CD14-positive monocyte (primary cell): ENCODE measurements at regions not wholly inside any gene's neighbourhood (a gene's known extent, or its start where the extent isn't known, plus 50 kb on each side); places are given as distances from the start of the nearest gene placed in this dataset.

Experiments
- DNase-seq, 3 donors: peaks; one replicate each; pipeline ENCODE4 v3.0.0-alpha.2; 2011 to 2022
- H2AFZ ChIP-seq: 2 replicates; pipeline ENCODE4 v1.6.0; 2012; ENCODE audit warnings: mild to moderate bottlenecking, low read depth, low read length, inconsistent platforms; ENCODE audit not compliant: insufficient read depth, poor library complexity, severe bottlenecking
- H3K27ac ChIP-seq, 2 donors: 1 replicate in 1 of 2; 2 replicates in 1 of 2; pipeline ENCODE4 v1.5.1; 2012 to 2013; ENCODE audit warnings: low read length in 2 of 2, control low read depth in 1 of 2, inconsistent platforms in 1 of 2, low read depth in 1 of 2, mild to moderate bottlenecking in 1 of 2
- H3K27me3 ChIP-seq, 2 donors: one replicate each; pipeline versions ENCODE4 v1.6.0 to v1.6.1; 2011 to 2013; ENCODE audit warnings: low read length in 2 of 2; ENCODE audit not compliant: control insufficient read depth in 2 of 2, insufficient read depth in 2 of 2
- H3K36me3 ChIP-seq, 2 donors: replicated peaks in 1 of 2; 1 replicate in 1 of 2; 2 replicates in 1 of 2; pipeline versions ENCODE4 v1.5.1 to v1.6.1; 2012 to 2013; ENCODE audit warnings: low read length in 2 of 2, control low read depth in 1 of 2, inconsistent platforms in 1 of 2, mild to moderate bottlenecking in 1 of 2; ENCODE audit not compliant: insufficient read depth in 2 of 2, control insufficient read depth in 1 of 2
- H3K4me1 ChIP-seq, 2 donors: 1 replicate in 1 of 2; 2 replicates in 1 of 2; pipeline versions ENCODE4 v1.5.1 to v1.6.1; 2012 to 2013; ENCODE audit warnings: low read length in 2 of 2, control low read depth in 1 of 2, inconsistent platforms in 1 of 2, mild to moderate bottlenecking in 1 of 2, moderate library complexity in 1 of 2; ENCODE audit not compliant: insufficient read depth in 2 of 2, control insufficient read depth in 1 of 2
- H3K4me2 ChIP-seq: replicated peaks from 2 replicates; pipeline ENCODE3; 2012; ENCODE audit warnings: low read length, moderate library complexity, mild to moderate bottlenecking; ENCODE audit not compliant: poor library complexity, severe bottlenecking; ENCODE audit errors: extremely low read depth
- H3K4me3 ChIP-seq, 3 experiments: fragments of 200-600 bp in 1 of 3; sonication (generic) in 1 of 3; replicated peaks in 1 of 3; 1 replicate in 2 of 3; 2 replicates in 1 of 3; pipeline ENCODE4 v1.5.1; 2011 to 2013; ENCODE audit warnings: low read length in 3 of 3, mild to moderate bottlenecking in 3 of 3, control low read depth in 2 of 3, low read depth in 2 of 3, inconsistent platforms in 1 of 3, moderate library complexity in 1 of 3
- H3K79me2 ChIP-seq: 2 replicates; pipeline ENCODE4 v1.6.0; 2012; ENCODE audit warnings: mild to moderate bottlenecking, control low read depth, inconsistent platforms, low read length, moderate library complexity; ENCODE audit not compliant: insufficient read depth
- H3K9ac ChIP-seq: 2 replicates; pipeline ENCODE4 v1.6.0; 2017; ENCODE audit warnings: low read length, mild to moderate bottlenecking; ENCODE audit not compliant: insufficient read depth, poor library complexity, severe bottlenecking
- H3K9me3 ChIP-seq, 2 donors: replicated peaks in 1 of 2; 1 replicate in 1 of 2; 2 replicates in 1 of 2; pipeline versions ENCODE4 v1.5.1 to v1.6.1; 2012 to 2013; ENCODE audit warnings: low read length in 2 of 2, control low read depth in 1 of 2; ENCODE audit not compliant: control insufficient read depth in 1 of 2, insufficient read depth in 1 of 2
- H4K20me1 ChIP-seq: 2 replicates; pipeline ENCODE4 v1.6.0; 2012; ENCODE audit warnings: mild to moderate bottlenecking, low read length, control low read depth, moderate library complexity; ENCODE audit not compliant: insufficient read depth
- H3K27ac Mint-ChIP-seq, 7 donors: one replicate each; pipeline ENCODE4 v1.8.0; 2020; ENCODE audit warnings: mild to moderate bottlenecking in 7 of 7, mixed read lengths in 7 of 7, moderate library complexity in 6 of 7, inconsistent platforms in 2 of 7
- H3K27me3 Mint-ChIP-seq, 3 donors: one replicate each; pipeline ENCODE4 v1.8.0; 2021 to 2022; ENCODE audit warnings: low read depth in 3 of 3, mild to moderate bottlenecking in 3 of 3, mixed read lengths in 3 of 3, moderate library complexity in 3 of 3, inconsistent platforms in 1 of 3
- H3K36me3 Mint-ChIP-seq, 2 donors: one replicate each; pipeline ENCODE4 v1.8.0; 2020; ENCODE audit warnings: mixed read lengths in 2 of 2, inconsistent platforms in 1 of 2, mild to moderate bottlenecking in 1 of 2
- H3K4me1 Mint-ChIP-seq: one replicate; pipeline ENCODE4 v1.8.0; 2020; ENCODE audit warnings: mild to moderate bottlenecking, mixed read lengths
- H3K4me3 Mint-ChIP-seq, 2 donors: one replicate each; pipeline ENCODE4 v1.8.0; 2020; ENCODE audit warnings: mild to moderate bottlenecking in 2 of 2, mixed read lengths in 2 of 2, moderate library complexity in 1 of 2
- H3K9me3 Mint-ChIP-seq, 7 donors: one replicate each; pipeline ENCODE4 v1.8.0; 2020 to 2022; ENCODE audit warnings: mixed read lengths in 7 of 7, mild to moderate bottlenecking in 6 of 7, moderate library complexity in 6 of 7, inconsistent platforms in 2 of 7
- WGBS: methylation state at CpG from one replicate; pipeline ENCODE4 v1.1.5; 2013; ENCODE audit warnings: missing lambda C conversion rate; ENCODE audit not compliant: insufficient coverage; 5-methylcytosine and 5-hydroxymethylcytosine counted together
- intact Hi-C, 2 donors: fragments of 100-400 bp; cut with micrococcal nuclease; formaldehyde crosslinking; loops; one replicate each; pipeline versions ENCODE4 v1.15.0 to v1.15.1; 2023
- TF ChIP-seq, protein P1 (sequence below): fragments of 200-600 bp; IDR thresholded peaks from one replicate; pipeline ENCODE4 v1.8.0; 2022; ENCODE audit warnings: antibody characterized with exemption, mild to moderate bottlenecking

DNA sequence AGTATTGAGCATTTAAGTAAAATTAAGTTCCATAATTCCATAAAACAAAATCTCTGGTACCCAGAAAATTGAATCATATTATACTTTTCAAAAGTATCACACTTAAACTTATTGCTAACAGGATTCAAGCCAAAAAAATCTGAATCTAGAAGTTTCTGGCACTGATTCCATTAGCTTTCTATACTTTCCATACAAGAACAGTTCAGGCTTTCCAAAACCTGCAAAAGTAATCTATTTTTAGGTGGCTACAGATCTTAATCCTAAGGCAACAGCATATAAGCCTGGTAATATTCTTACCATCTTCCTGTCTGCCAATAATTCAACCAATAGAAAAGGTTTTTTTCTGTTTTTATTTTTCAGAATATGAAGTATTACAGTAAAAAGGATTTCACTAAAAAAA lies 185.0 kb downstream of the CRPPA start:
- DNase-seq, result no peak
- Histone ChIP-seq H4K20me1 (no peaks in the 10 kb centered on the region), H3K27ac (no peak overlapping the region), H3K36me3 (no peaks in the 10 kb centered on the region), H3K79me2 (no peaks in the 10 kb centered on the region), H2AFZ (no peak overlapping the region), H3K4me3 (no peak overlapping the region), H3K27me3 (no peaks in the 10 kb centered on the region), H3K4me1 (no peaks in the 10 kb centered on the region), H3K9me3 (peaks cover 4 to 8% of the 10 kb centered on the region in 2 donors), H3K4me2 (no peak overlapping the region), H3K9ac (no peak overlapping the region)
- intact Hi-C loops, result no loop called here
- Mint-ChIP-seq H3K36me3 (no peaks in the 10 kb centered on the region), H3K4me1 (no peaks in the 10 kb centered on the region), H3K9me3 (peaks cover 2 to 8% (median 5%) of the 10 kb centered on the region in 7 donors), H3K27me3 (no peaks in the 10 kb centered on the region), H3K4me3 (no peak overlapping the region), H3K27ac (no peak overlapping the region)
- TF ChIP-seq, protein P1, sequence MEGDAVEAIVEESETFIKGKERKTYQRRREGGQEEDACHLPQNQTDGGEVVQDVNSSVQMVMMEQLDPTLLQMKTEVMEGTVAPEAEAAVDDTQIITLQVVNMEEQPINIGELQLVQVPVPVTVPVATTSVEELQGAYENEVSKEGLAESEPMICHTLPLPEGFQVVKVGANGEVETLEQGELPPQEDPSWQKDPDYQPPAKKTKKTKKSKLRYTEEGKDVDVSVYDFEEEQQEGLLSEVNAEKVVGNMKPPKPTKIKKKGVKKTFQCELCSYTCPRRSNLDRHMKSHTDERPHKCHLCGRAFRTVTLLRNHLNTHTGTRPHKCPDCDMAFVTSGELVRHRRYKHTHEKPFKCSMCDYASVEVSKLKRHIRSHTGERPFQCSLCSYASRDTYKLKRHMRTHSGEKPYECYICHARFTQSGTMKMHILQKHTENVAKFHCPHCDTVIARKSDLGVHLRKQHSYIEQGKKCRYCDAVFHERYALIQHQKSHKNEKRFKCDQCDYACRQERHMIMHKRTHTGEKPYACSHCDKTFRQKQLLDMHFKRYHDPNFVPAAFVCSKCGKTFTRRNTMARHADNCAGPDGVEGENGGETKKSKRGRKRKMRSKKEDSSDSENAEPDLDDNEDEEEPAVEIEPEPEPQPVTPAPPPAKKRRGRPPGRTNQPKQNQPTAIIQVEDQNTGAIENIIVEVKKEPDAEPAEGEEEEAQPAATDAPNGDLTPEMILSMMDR, result no peak

DNA sequence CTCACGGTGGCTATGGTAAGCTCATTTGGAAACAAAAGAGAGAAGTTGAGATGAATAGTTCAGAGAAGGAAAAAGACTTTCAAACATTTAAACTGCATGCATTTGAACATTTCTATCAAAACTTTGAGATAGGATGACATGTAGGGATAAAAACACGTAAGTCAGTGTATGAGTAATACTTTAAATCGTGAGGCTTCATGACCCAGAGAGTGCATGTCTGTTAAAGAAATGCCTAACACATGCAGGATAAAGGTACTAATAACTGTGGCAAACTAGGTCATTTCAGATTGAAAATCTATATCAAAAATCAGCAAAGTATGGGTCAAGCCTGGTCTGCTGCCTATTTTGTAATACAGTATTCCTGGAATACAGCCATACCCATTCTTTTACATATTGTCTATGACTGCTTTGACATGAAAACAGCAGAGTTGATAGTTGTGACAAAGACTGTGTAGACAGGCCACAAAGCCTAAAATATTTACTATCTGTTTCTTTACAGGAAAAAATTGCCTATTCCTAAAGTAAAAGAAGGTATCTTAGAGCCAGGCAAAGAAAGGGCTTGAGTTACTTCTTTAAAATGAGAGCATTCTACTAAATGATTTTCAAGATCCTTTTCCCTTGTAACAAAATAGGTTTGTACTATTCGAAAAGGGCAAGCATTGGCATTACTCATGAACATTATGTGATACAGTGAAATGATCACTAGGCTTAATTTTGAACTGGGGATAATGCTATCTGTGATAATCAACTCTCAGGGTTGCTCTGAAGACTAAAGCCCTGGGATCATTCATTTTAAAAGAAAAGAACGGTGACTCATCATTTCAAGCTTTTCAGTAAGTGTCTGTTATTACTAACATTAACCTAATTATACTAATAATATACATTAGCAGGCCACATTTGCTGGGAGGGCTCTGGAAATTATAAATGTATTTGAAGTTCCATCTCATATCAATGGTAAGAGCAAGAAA lies 185.9 kb downstream of the CRPPA start:
- Mint-ChIP-seq H3K4me3 (no peak overlapping the region), H3K27me3 (peaks cover 0 to 3% (median 0%) of the 10 kb centered on the region in 3 donors), H3K27ac (no peak overlapping the region), H3K4me1 (no peaks in the 10 kb centered on the region), H3K9me3 (peaks cover 3 to 12% (median 8%) of the 10 kb centered on the region in 7 donors), H3K36me3 (no peaks in the 10 kb centered on the region)
- no peaks in the 10 kb centered on the region for H3K36me3 ChIP-seq
- H4K20me1 ChIP-seq, result no peaks in the 10 kb centered on the region
- peaks cover 9 to 18% of the 10 kb centered on the region in 2 donors for H3K9me3 ChIP-seq
- no peak overlapping the region for H3K27ac ChIP-seq
- intact Hi-C loops, result no loop called here
- DNase-seq, result no peak
- WGBS, result no CpG with 5 or more reads among the region's 5 CpGs
- no peak overlapping the region for H3K4me3 ChIP-seq
- no peak overlapping the region for H2AFZ ChIP-seq
- no peaks in the 10 kb centered on the region for H3K27me3 ChIP-seq
- H3K79me2 ChIP-seq, result no peaks in the 10 kb centered on the region
- H3K4me2 ChIP-seq, result no peak overlapping the region
- H3K4me1 ChIP-seq, result no peaks in the 10 kb centered on the region
- no peak overlapping the region for H3K9ac ChIP-seq
- TF ChIP-seq, protein P1, result no peak
